SIG-M5 treated with dmso at 0.1 percent for 504 hours (cell line): ENCODE measurements at regions not wholly inside any gene's neighbourhood (a gene's known extent, or its start where the extent isn't known, plus 50 kb on each side); places are given as distances from the start of the nearest gene placed in this dataset.
"Not testable (repeated sequence)": the region's sequence is repeated elsewhere in the genome, so short reads cannot be mapped to it uniquely, and the experiment has no call there.

Source experiments
- DNase-seq: peaks from one replicate; lab custom pipeline; 2025; ENCODE audit not compliant: unreplicated experiment; lab: John Stamatoyannopoulos, UW

- no peak for DNase-seq
These were observed 227.6 kb upstream of the C9orf72 start for GRCh38 chr9:27800692-27801370.

DNA sequence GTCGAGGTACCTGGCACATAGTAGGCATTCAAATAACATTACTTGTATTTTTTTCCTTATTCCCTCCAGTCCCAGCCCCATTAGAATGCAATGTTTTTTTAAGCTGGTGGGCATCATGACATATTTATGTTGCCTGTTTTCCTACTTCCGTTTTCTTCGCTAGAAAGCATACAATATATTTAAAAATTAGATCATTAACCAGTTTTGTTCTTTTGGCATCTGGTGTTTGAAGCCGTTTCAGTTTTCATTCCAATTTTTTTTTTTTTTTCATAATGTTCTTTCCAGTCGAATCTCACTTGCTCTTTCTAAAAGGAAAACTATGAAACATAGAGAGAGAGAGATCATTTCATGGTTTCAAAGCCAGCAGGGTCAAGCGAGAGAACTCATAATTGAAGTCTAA lies 228.3 kb upstream of the C9orf72 start:
- no peak for DNase-seq

DNA sequence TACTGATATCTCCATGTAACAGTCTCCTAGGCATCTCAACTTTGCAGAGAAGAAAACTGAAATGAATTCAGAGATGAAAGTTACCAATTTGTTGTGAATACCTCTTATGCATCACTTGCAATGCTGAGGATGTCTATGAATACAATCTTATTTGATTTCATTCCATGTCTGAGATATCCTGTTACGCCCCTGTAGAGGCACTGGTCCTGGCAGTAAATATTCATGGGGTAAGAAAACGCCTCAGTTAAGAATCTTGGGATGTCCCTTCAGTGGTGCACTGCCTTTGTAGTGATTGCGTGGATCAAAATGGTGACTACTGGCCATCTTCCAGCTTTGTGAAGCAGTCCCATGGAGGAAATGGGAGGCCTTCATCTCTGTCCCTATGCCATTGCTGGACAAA lies 229.1 kb upstream of the C9orf72 start:
- no peak for DNase-seq

DNA sequence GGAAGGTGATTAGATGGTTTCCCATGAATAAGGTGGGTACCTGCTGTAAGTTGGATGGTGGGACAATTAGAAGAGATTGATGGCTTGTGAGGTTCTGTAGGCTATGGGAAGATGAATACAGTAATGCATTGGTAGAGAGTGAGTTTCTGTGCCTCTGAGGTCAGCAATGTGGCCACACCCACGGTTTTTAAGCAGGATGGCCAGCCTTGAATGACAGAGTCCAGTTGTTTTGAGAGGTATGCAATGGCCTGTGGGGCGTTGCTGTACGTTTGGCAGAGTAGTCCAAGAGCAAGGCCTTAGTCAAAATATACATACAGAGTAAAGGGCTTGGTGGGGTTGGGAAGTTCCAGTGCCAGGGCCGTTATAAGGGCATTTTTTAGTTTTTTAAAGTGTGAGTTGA lies 235.6 kb upstream of the C9orf72 start:
- no peak for DNase-seq

GRCh38 chr9:27817747-27818146 lies 244.5 kb upstream of the C9orf72 start:
- no peak for DNase-seq

DNA sequence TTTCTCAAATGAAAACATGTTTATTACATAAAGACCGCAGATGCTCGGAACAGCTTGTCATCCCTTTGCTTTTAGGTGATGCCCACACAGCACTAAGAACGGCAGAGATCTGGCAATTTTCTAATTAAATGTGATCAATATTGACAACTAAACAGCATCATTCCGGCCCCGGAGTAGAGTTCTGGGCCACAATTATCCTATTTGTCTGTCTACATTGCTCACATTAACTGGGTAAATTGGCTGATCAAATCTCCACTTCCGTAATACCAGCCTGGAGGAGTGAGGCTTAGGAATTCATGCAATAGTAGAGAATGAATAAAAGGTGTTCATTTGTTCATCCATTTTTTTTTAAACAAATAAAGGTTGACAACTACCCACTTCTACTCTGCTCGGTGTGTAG lies 245.1 kb upstream of the C9orf72 start:
- DNase-seq, result no peak

GRCh38 chr9:27828908-27829307 lies 255.6 kb upstream of the C9orf72 start:
- no peak for DNase-seq

- DNase-seq, result no peak
These were observed 256.3 kb upstream of the C9orf72 start for GRCh38 chr9:27829621-27830020.

GRCh38 chr9:27832108-27832507 lies 258.8 kb upstream of the C9orf72 start:
- DNase-seq, result not testable (repeated sequence)

DNA sequence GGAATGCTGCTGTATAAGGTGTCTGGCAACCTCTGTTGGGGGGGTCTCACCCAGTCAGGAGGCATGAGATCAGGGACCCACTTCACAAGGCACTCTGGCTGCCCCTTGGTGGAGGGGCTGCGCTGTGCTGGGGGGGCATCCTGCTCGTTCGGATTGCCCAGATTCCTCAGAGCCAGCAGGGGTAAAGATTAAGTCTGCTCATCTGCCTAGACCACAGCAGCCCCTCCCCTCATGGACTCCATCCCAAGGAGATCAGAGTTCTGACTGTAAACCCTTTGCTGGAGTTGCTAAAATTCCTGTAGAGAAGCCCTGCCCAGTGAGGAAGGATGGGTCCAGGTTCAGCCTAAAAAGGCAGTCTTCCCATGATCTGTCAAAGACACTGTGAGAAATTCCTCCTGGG lies 262.0 kb upstream of the C9orf72 start:
- no peak for DNase-seq

DNA sequence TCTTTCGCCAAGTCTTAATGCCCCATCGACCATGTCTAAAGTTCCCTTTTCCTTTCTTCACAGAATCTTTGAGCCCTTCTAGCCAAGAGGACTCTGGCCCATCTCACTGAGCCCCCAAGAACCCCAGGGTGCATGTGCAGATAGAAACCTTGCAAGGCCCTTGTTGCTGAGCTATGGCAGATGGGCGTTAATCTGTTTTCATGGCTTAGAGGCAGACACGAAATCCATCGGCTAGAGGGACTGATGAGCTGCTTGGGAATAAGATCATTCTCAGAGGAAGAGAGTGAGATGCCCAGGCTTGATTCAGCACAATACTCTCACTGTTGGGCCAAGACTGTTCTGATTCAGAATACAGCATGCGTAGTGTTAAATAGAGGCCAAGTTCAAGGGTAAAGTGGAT lies 262.5 kb upstream of the C9orf72 start:
- no peak for DNase-seq

GRCh38 chr9:27836661-27837401 lies 263.6 kb upstream of the C9orf72 start:
- DNase-seq, result no peak

DNA sequence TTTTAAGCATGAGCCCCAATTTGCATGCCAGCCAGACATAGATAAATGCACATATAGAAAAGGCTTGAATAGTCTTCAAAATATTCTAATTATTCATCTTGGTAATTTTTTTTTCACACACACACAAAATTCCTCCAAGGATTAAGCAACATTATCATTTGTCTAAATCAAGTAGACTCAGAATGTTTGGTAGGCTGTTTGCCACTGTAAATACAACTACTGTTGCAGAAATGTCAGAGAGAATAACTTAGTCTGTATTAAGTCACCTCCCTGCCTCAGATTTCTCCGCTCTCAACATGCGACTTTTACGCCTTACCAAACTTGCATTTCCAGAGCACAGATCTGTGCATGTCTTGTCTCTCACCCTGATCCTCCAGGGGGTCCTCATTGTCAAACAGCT lies 265.6 kb upstream of the C9orf72 start:
- DNase-seq, result no peak

- DNase-seq, result not testable (repeated sequence)
These were observed 266.5 kb upstream of the C9orf72 start for GRCh38 chr9:27839767-27840166.

- DNase-seq, result no peak
These were observed 271.5 kb upstream of the C9orf72 start for GRCh38 chr9:27844797-27845196.

- no peak for DNase-seq
These were observed 274.1 kb upstream of the C9orf72 start for GRCh38 chr9:27847380-27847779.

DNA sequence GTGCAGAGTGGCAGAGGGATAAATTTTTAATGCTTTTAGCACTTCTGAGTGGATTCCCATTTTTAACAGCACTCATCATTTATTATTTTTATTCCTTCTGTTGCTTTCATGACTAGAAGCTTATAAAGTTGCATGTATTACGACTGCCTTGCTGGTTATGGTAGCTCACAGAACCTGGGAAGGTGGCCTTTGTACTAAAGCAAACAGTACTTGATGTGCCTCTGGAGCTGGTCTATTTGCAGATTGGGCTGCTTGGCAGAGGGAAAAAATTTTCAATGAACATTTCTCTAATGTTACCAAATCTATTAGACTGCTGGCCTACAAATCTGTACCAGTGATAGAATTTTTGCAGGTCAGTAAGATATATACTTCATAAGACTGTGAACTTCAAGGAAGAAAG lies 274.5 kb upstream of the C9orf72 start:
- no peak for DNase-seq

GRCh38 chr9:27848315-27848714 lies 275.0 kb upstream of the C9orf72 start:
- DNase-seq, result no peak

GRCh38 chr9:27851858-27852257 lies 278.6 kb upstream of the C9orf72 start:
- DNase-seq, result no peak

DNA sequence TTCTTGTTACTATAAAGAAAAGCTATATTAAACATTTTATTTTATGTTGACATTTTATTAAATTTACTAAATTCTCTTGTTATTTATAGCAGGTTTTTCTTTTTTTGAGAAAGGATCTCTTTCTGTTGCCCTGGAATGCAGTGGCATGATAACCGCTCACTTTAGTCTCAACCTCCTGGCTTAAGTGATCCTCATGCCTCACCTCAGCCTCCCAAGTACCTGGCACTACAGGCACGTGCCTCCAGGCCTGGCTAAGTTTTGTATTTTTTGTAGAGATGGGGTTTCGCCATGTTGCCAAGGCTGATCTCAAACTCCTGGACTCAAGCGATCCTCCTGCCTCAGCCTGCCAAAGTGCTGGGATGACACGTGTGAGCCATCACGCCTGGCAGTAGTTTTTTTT lies 280.2 kb upstream of the C9orf72 start:
- DNase-seq, result no peak

DNA sequence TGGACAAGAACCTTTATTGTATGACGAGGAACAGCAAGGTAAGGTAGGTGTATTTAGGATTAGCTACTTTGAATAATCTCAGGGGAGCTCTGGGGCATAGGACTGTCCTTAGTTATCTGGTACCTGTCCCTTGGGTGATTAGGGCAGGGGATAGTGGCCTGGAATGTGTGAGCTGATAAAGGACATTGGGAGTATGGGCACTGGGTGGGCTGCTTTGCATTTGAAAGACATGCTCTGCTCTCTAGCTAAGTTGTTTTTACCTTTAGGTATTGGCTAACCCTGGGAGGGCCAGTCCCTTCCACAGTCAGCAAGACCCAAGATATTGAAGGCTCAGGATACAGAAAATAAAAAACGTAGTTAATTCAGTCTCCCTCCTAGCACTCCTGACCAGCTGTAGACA lies 282.8 kb upstream of the C9orf72 start:
- no peak for DNase-seq

DNA sequence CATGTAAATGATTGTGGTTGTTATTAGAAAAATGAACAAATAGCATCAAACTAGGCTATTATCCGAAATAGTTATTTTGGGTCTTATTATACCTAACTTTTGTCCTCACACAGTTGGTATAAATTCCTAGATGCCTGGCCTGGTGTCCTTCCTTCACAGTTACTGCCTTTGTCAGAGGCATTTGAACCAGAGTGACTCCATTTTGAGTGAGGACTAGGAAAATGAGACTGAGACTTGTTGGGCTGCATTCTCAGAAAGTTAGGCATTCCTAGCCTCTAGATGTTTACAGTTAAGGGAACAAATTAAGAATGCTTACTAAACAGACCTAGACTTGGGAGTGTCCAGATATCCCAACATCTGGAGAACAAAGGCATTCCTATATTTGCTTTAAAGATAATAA lies 283.5 kb upstream of the C9orf72 start:
- no peak for DNase-seq

GRCh38 chr9:27861887-27862286 lies 288.6 kb upstream of the C9orf72 start:
- DNase-seq, result no peak
